Panc1 (cell line): ENCODE measurements at regions not wholly inside any gene's neighbourhood (a gene's known extent, or its start where the extent isn't known, plus 50 kb on each side); places are given as distances from the start of the nearest gene placed in this dataset.

Experiments
- ATAC-seq: fragments of 200-7000 bp; cut with Tn5 transposase; 2 replicates; pipeline ENCODE4 v1.9.1; 2020; ENCODE audit warnings: mild to moderate bottlenecking, moderate library complexity
- BruUV-seq: library from RNA; stranded (reverse); fragments of 400-500 nt; replicated peaks from 2 replicates; lab custom pipeline; 2021; lab: Mats Ljungman, UMichigan
- CTCF ChIA-PET: fragments of 300-600 bp; sonication (Branson Sonifier 250); formaldehyde crosslinking; loops from one replicate; lab custom pipeline; 2022; ENCODE audit warnings: antibody characterized with exemption; lab: Charles Lee
- POLR2A ChIA-PET: fragments of 300-600 bp; sonication (Branson Sonifier 250); formaldehyde crosslinking; loops from one replicate; lab custom pipeline; 2022; ENCODE audit warnings: antibody characterized with exemption; lab: Charles Lee
- DNase-seq: peaks from one replicate; pipeline ENCODE4 v3.0.0-alpha.2; 2010; ENCODE audit warnings: low read depth, low spot score
- H3K27ac ChIP-seq: 2 replicates; pipeline ENCODE4 v1.5.1; 2011; ENCODE audit warnings: mild to moderate bottlenecking, low read length, inconsistent platforms
- H3K27me3 ChIP-seq: fragments of 200-500 bp; sonication (Bioruptor generic); 2 replicates; pipeline ENCODE4 v1.6.0; 2014; ENCODE audit warnings: low read length, inconsistent platforms; ENCODE audit not compliant: control insufficient read depth, insufficient read depth
- H3K36me3 ChIP-seq: fragments of 200-500 bp; sonication (Bioruptor generic); 2 replicates; pipeline ENCODE4 v1.5.1; 2014; ENCODE audit warnings: inconsistent platforms, mild to moderate bottlenecking, low read length, moderate library complexity; ENCODE audit not compliant: control insufficient read depth, insufficient read depth
- H3K4me1 ChIP-seq: 2 replicates; pipeline ENCODE4 v1.5.1; 2011; ENCODE audit warnings: inconsistent platforms, mild to moderate bottlenecking, low read length, moderate library complexity; ENCODE audit not compliant: control insufficient read depth, insufficient read depth
- H3K4me3 ChIP-seq, 2 experiments: 2 replicates each; pipeline ENCODE4 v1.5.1; 2011 to 2012; ENCODE audit warnings: low read depth in 2 of 2, low read length in 2 of 2, mild to moderate bottlenecking in 2 of 2, inconsistent platforms in 1 of 2, moderate library complexity in 1 of 2
- H3K9me3 ChIP-seq: fragments of 200-500 bp; sonication (Bioruptor generic); 2 replicates; pipeline ENCODE4 v1.5.1; 2014; ENCODE audit warnings: low read depth, mild to moderate bottlenecking, inconsistent platforms, low read length, moderate library complexity; ENCODE audit not compliant: control insufficient read depth, insufficient read depth
- CTCF ChIP-seq: fragments of 450-650 bp; IDR thresholded peaks from 2 replicates; pipeline ENCODE4 v1.5.1; 2017; ENCODE audit warnings: mild to moderate bottlenecking
- POLR2AphosphoS5 ChIP-seq: IDR thresholded peaks from 2 replicates; pipeline ENCODE4 v1.6.1; 2012; ENCODE audit warnings: mild to moderate bottlenecking, low read depth, low read length, moderate library complexity
- REST ChIP-seq, 2 experiments: IDR thresholded peaks; 2 replicates each; pipeline ENCODE4 v1.6.1; 2011 to 2012; ENCODE audit warnings: low read depth in 2 of 2, control low read depth in 1 of 2, low read length in 1 of 2, mild to moderate bottlenecking in 1 of 2, moderate library complexity in 1 of 2; ENCODE audit not compliant: insufficient read depth in 1 of 2
- SIN3A ChIP-seq: IDR thresholded peaks from 2 replicates; pipeline ENCODE4 v1.6.1; 2012; ENCODE audit warnings: low read depth, mild to moderate bottlenecking, low read length, moderate library complexity, borderline replicate concordance; ENCODE audit not compliant: insufficient read depth
- TCF7L2 ChIP-seq: IDR thresholded peaks from 2 replicates; pipeline ENCODE4 v1.6.1; 2011; ENCODE audit warnings: mild to moderate bottlenecking, low read depth, low read length, inconsistent platforms
- in situ Hi-C: cut with HindIII; loops from 2 replicates; pipeline ENCODE4 v1.10.0; 2016; ENCODE audit warnings: low sequenced_read_pairs, low pct_unique_long_range_greater_than_20kb
- intact Hi-C: fragments of 100-400 bp; cut with micrococcal nuclease; formaldehyde crosslinking; loops from one replicate; pipeline ENCODE4 v1.10.0; 2022; ENCODE audit not compliant: unreplicated experiment

GRCh38 chr3:64828276-64828675 lies 140.5 kb upstream of the ADAMTS9 start:
- Histone ChIP-seq H3K9me3 (no peaks in the 10 kb centered on the region), H3K36me3 (no peaks in the 10 kb centered on the region), H3K27me3 (no peaks in the 10 kb centered on the region), H3K27ac (no peak overlapping the region), H3K4me3 (no peak overlapping the region), H3K4me1 (no peaks in the 10 kb centered on the region)
- BruUV-seq = no TSS peak
- ATAC-seq (no peak), DNase-seq (no peak)
- TF ChIP-seq REST (IDR thresholded peaks at IDR 0.05; ENCODE audit: insufficient read depth in 1 of 2, low read depth in 2 of 2, low read length in 1 of 2) = no peak
- TF ChIP-seq SIN3A = no peak
- no peak for TF ChIP-seq CTCF
- no peak for TF ChIP-seq POLR2AphosphoS5
- no peak for TF ChIP-seq TCF7L2
- intact Hi-C loops = no loop called here
- ChIA-PET CTCF (no interaction called here), POLR2A (no interaction called here)
- in situ Hi-C loops = no loop called here

GRCh38 chr3:64827431-64827830 lies 139.6 kb upstream of the ADAMTS9 start:
- CTCF ChIA-PET = no interaction called here
- no peaks in the 10 kb centered on the region for H3K4me1 ChIP-seq
- BruUV-seq = no TSS peak
- no peaks in the 10 kb centered on the region for H3K27me3 ChIP-seq
- intact Hi-C loops (no loop called here), in situ Hi-C loops (no loop called here)
- H3K9me3 ChIP-seq = no peaks in the 10 kb centered on the region
- H3K27ac ChIP-seq = no peak overlapping the region
- DNase-seq = no peak
- H3K4me3 ChIP-seq = no peak overlapping the region
- TF ChIP-seq REST (IDR thresholded peaks at IDR 0.05; ENCODE audit: insufficient read depth in 1 of 2, low read depth in 2 of 2, low read length in 1 of 2) (no peak), POLR2AphosphoS5 (no peak), CTCF (no peak), TCF7L2 (no peak), SIN3A (no peak)
- POLR2A ChIA-PET = no interaction called here
- H3K36me3 ChIP-seq = no peaks in the 10 kb centered on the region
- ATAC-seq = no peak
